GM21619 (cell line): ENCODE measurements at regions not wholly inside any gene's neighbourhood (a gene's known extent, or its start where the extent isn't known, plus 50 kb on each side); places are given as distances from the start of the nearest gene placed in this dataset.
"Not testable (repeated sequence)": the region's sequence is repeated elsewhere in the genome, so short reads cannot be mapped to it uniquely, and the experiment has no call there.

Experiments
- ATAC-seq: cut with Tn5 transposase; IDR thresholded peaks from one replicate; pipeline ENCODE4 v1.9.1; 2021; ENCODE audit not compliant: unreplicated experiment

DNA sequence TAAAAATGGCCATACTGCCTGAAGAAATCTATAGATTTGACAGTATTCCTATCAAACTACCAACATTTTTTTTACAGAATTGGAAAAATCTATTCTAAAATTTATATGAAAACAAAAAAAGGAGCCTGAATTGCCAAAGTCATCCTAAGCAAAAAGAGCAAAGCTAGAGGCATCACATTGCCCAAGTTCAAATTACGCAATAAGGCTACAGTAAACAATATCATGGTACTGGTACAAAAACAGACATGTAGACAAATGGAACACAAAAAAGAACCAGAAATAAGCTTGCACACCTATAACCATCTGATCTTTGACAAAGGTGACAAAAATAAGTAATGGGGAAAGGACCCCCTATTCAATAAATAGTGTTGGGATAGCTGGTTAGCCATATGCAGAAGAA is 50.2 kb upstream of the THSD7B start:
- no peak for ATAC-seq

DNA sequence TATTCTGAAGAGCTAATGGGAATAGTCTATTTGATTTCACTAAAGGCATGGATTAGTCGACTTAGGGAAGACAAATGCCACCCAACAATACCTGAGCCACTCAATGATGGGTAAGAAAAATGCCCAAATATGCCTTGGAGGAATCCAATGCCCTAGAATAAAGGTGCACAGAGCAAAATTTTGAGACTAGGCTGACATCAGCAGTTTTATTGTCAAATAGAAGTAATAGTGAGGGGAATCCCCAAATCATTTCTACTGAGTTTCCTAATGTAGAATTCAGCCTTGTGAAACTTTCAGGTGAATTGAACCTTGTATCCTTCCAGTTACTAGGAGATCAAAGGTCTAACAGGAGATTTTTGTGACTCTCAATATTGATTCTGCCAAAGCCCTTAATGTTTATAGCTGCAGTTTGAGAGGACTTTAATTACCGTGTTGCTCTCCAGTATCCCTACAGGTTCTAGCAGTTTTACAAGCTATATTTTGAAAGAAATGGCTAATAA is 50.8 kb upstream of the THSD7B start:
- no peak for ATAC-seq

DNA sequence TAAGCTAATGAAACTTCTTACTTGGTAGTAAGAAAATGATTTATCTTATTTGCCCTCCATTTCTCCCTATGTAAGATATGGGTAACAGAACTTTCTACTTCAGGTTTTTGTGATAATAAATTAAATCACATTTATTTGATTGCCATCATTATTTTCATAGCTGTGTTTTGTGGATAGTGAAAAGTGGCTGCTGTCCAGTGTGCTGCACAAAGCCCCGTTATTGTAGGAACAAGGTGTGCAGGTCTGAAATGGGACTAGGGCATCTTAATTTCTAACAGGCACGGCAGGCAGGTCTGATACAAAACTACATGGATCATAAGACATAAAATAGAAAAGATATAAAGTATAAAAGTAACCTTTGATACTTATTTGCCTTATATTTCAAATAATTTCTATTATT is 51.6 kb upstream of the THSD7B start:
- no peak for ATAC-seq

DNA sequence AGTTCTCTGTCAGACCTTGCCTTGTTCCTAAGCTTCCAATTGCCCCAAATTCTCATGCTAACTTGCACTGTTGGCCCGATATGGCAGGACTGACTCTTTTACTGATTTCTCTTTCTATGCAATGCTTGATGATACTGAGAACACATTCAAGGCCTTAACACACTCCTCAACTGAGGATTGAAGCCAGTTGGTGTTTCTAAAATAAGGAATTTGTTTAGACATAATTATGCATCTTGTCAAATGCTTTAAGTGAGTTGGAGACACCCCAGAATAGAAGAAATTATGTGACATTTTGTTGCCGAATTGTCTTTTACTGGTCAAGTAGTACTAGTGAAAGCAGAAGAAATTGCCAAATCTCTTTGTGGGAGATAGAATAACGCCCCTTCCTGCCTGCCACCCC is 60.0 kb upstream of the THSD7B start:
- no peak for ATAC-seq

DNA sequence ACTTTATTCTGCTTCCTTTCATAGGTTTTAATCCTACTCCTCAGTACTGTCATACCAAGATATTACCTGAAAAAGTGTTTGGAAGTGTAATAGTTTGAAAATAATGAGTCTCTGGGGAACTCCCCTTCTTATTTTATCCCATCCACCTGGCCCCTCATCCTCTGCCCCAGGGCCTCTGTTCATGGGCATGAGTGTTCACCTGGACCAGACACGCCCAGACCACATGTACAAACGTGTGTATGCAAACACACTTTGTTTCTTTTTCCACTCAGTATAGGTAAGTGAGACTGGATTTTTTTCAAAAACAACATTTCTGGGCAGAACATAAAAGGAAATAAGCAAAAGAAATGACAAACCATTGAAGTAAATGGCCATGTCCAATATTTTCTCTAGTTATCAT is 62.1 kb upstream of the THSD7B start:
- no peak for ATAC-seq

DNA sequence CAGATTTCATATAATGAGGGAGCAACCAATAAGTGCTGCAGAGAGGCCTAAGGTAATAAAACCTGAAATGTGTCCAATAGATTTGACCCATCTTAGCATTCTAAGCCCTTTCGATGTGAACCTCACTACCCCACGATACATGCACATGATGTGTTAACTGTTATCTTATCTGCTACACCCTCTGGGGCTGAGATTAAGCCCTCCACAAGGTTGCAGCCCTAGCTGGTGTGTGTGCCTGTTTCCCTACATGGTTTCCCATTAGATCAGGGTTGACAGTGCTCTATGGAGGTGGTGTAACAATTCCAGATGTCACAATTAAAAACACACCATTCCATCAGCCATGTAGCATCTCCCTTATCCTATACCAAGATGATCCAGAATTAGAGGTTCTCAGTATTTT is 68.9 kb upstream of the THSD7B start:
- ATAC-seq = no peak

DNA sequence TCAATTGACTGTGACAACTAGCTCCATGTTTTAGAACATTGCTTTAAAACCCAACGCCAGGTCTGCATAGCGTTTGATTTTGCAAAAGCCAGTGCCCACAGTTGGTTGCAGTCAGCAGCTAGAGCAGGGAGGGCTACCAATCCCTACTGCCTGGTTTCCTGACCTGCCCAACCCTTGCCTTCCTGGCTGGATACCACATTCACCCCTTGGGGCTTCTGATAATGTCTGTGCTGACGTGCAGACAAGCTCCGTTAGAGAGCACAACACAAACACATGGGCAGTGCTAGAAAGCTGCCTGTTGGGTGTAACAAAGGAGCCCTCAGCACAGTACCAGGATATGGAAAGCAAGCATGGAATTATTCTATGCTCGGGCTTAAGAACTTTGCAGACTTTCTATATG is 71.4 kb upstream of the THSD7B start:
- ATAC-seq = no peak

DNA sequence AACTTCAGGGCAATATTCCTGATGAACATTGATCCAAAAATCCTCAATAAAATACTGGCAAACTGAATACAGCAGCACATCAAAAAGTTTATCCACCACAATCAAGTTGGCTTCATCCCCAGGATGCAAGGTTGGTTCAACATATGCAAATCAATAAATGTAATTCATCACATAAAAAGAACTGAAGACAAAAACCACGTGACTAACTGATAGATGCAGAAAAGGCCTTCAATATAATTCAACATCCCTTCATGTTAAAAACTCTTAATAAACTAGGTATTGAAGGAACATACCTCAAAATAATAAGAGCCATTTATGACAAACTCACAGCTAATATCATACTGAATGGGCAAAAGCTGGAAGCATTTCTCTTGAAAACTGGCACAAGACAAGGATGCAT is 85.3 kb upstream of the THSD7B start:
- not testable (repeated sequence) for ATAC-seq

DNA sequence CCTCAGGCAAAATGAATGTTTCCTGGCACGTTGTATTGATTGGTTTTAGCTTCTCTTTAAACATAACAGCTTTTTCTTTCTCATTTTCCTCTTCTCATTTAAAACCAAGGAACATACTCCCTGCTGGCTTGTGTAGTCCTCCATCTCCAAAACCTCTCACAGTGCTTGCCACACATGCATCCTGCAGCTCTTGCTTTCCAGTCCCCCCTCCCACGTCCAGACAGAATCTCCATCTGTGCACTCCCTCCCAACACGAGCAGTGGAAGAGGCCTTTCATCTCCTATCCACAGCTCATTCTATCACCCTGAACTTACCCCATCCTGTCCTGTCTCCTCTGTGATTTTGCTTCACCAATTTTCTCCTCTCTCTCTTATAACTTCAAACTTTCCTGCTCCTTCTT is 99.6 kb upstream of the THSD7B start:
- ATAC-seq = no peak

DNA sequence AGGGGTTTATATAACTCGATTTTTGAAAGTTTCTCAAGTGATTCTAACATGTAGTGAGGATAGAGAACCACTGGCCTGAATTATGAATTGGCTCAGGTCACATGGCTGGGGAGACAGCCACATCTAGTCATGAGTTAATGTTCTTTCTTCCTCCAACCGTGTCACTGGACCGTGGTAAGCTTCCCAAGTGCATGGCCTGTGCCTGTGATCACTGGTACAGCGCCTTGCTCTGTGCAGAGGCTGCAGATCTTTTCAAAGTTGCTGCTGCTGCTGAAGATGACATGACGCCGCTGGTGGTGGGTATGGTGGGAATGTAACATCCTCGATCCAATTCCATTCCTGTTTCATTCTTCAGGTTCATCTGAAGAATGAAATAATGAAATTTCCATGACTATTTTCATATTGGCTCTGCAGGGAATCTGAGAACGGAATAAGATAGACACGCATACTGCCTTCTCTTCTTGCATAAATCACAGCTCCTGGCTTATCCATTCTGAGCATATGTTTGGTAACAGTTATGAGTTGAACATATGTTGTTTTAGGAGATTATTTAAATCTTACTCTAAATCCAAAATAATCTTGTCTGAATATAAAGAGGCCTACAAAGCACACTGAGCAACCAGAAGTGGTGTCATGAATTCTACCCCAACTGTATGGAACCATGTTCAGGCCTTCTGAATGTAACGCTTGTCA is 100.5 kb upstream of the THSD7B start:
- no peak for ATAC-seq

DNA sequence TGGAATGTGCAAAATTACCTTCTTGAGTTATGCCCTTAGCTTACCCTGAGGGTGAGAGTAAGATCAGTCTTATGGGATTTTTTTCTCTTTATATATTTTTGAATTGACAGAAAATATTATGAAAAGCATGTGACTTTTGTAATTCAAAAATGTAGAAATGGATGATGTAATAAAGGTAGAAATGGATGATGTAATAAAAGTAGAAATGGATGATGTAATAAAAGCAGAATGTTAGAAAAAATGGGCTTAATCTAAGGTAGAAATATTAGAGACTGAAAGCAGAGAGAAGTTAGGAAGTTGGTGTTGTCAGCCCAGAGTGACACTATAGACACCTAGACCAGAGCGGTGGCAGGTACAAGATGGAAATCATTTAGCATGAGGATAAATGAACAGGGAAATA is 107.1 kb upstream of the THSD7B start:
- ATAC-seq = no peak

DNA sequence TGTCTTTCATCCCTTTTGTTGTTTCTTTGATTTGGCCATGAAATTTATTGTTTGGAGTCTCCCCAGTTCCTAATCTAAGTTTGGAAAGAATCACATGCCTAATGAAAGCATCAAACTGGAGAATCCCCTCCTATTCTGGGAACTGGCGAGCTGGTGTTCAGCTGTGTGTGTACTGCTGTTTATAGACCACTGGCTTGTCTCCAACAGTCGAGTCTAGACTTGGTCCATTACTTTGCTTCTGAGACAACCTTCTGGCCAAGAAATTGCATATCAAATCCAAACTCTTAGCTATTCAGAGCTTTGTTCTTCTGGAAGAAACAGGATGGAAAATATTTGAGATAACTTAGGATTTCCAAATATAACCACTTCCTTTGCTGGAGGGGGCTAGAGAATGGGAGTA is 111.5 kb upstream of the THSD7B start:
- no peak for ATAC-seq

DNA sequence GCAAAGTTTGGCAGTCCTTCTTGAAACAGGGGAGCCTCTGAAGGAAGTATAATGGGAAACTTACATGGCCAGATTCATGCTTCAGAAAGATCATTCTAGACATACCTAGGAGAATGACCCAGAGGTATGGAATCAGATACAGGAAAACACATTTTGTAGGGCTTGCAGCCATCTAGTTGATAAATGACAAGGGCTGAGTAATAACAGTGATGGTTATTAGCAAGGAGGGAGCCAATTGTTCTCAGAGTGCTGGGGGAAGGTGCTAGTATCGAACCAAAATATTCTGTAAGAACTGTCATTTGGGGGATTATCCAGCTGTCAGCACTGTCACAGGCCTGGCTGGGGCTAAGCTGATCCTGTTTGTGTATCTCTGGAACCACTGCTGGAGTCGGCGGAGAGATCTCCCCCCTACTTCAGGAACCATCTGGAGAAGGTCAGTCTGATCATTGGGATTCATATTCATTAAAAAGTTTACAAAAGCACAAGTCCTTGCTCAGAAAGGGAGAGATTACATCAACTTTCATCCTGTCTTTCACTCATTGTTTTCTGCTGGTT is 113.8 kb upstream of the THSD7B start:
- no peak for ATAC-seq

DNA sequence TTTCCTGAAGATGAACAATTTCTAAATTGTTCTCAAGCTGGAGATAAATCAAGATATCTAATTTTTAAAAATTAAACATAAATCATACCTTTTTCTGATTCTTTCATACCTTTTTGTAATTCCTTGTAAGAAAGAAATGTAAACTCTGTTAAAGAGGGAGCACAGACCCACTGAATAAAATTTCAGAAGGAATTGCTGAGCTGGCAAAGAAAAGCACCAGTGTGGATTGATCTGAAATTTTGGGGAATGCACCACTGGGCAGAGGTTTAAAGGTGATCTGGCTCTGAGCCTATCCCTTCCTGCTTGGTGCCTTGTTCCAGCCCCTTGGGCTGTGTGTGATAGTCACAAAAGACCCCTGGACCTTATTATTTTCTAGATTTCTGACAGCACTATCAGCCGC is 118.3 kb upstream of the THSD7B start:
- ATAC-seq = no peak

DNA sequence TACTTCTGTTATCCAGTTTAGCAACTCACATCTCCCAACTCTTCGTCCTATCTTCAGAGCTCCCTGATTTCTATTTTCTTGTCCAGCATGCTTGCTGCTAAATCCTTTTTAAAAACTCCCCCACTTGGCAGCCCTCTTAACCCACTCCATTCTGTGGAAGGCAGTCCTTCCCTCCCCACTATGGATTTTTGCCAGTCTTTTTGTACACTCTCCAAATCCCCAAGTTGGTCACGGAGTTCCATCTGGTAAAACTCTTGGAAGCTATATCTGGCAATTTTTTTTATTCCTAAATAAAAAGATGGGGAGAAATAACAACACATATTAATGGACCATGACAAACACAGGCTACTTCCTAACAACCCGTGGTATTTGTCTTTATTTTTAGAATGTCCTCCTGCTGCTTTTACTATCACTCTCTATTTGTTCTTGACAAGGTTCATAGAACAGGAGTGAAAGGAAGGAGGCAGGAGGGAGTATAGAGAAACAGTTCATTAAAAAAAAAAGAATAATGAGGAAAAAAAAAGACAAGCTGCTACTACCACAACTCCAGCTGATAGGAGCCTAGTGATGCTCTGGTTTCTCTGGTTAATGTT is 120.0 kb upstream of the THSD7B start:
- ATAC-seq = no peak

DNA sequence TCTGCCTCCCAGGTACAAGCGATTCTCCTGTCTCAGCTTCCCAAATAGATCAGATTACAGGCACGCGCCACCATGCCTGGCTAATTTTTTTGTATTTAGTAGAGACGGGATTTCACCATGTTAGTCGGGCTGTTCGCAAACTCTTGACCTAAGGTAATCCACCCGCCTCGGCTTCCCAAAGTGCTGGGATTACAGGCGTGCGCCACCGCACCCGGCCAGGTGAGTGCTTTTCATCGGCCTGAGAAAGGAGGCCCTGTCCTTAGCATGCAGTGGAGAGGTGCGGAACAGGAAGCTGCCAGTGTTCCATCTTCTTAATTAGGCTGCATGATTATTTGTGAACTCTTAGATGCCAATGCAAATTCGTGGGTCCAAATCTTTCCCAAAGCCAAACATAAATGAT is 125.7 kb upstream of the THSD7B start:
- no peak for ATAC-seq

DNA sequence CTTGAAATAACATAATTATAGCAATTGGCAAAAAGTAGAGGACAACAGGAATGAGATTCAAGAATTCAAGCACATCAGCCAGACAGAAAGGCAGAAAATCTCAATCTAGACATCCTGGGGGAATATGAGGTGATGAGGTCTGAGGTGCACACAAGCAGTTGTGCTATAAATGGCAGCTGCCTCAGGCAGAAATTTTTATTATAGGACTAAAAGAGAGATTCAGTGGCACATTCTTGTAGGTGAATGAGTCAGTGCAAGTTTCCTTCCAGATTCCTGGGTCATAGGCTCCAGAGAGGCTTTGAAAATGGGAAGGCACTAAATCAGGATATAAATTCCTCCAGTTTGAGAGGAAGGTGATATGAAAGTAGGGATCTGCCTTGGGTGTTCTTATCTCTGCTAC is 127.2 kb upstream of the THSD7B start:
- no peak for ATAC-seq

DNA sequence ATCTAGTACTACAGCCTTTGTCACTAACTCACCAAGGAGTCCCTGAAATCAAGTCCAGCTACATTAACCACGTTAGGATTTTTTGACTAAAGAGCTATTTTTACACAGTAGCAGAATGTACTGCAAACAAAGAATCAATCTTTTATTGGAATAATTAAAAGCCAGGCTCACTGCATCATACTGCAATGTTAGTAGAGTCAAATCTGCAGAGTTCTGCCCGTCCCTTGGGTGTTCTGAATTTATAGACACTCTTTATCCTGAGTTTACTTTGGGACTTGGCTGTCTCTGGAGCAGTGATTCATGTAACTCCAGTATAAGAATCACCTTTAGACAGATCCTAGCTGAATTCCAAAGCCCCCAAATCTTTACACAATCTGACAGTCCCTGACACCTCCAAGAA is 127.9 kb upstream of the THSD7B start:
- ATAC-seq = no peak

DNA sequence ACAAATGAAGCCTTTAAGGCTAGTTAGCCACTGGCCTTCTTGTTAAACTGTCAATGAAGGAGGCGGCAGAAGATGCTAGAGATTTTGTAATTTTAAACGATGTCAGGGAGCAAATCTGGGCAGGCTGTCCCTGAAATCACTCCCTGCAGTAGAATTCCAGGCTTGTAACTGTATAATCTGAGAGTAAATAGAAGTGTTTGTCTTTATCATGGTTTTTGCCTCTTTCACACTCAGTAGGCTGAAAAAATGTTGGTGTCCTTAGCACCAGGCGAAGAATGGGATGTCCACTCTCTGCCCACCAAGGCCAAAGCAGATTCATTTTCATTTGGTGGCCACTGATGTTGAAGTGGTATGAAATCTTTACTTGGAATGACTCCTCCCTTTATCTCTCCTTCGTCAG is 136.9 kb upstream of the THSD7B start:
- no peak for ATAC-seq

DNA sequence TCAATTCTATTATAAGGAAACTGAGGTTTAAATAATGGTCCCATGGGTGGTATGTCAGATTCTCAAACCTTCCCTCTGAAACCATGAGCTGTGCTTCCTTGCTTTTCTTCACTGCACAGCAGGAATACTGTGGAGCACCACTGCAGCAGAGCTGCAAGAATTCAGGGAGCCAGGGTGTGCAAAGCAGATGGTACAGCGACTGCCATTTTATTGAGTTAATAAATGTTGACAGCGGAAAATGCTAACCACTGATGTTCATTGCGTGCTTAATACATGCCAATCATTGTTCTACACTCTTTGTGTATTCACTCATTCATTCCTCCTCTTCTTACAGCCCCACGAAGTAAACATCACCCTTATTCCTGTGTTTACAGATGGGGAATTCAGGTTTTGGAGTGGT is 152.2 kb upstream of the THSD7B start:
- no peak for ATAC-seq

DNA sequence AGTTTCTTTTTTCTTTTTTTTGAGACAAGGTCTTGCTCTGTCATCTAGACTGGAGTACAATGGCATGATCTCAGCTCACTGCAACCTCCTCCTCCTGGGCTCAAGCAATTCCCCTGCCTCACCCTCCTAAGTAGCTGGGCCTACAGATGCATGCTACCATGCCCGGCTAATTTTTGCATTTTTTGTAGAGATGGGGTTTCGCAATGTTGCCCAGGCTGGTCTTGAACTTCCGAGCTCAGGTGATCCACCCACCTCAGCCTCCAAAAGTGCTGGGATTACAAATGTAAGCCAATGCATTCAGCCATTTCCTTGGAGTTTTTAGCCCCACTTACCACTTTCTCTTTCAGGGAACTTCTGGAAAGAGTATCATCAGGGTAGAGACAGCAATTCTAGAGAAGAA is 153.3 kb upstream of the THSD7B start:
- ATAC-seq = no peak

DNA sequence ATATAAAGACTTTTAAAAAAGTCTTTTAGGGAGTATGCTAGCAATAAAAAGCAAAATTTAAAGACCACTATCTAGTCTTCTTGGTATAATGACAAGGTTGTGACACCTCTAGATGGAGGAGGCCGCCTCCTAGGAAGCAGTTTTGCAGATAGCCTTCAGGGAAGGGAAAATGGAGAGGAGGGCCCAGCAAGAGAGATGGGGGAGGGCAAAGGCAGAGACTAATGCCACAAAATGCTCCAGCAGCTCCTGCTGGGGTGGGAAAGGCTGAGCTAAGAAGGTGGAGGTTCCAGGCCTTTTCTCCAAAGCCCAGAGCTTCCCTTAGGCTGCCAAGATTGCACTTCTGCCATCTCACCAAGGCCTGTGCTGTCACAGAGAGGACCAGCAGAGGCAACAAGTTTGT is 153.9 kb upstream of the THSD7B start:
- no peak for ATAC-seq
